Stomach (tissue), 8 donors: ENCODE measurements at regions not wholly inside any gene's neighbourhood (a gene's known extent, or its start where the extent isn't known, plus 50 kb on each side); places are given as distances from the start of the nearest gene placed in this dataset.

ENCODE experiments used
- DNase-seq, 2 donors: peaks; one replicate each; pipeline versions ENCODE4 v3.0.0 to v3.0.0-alpha.2; 2013 to 2019
- H3K27ac ChIP-seq, 5 donors: fragments of 200-600 bp in 4 of 5; sonication (generic) in 4 of 5; one replicate each; pipeline ENCODE4 v1.5.1; 2013 to 2019; ENCODE audit warnings: mild to moderate bottlenecking in 1 of 5, moderate library complexity in 1 of 5
- H3K27me3 ChIP-seq, 3 donors: fragments of 200-600 bp; sonication (generic); one replicate each; pipeline ENCODE4 v1.5.1; 2017 to 2019; ENCODE audit warnings: mixed run types in 1 of 3
- H3K36me3 ChIP-seq, 4 donors: fragments of 200-600 bp; sonication (generic); 1 replicate in 3 of 4; 2 replicates in 1 of 4; pipeline ENCODE4 v1.5.1; 2016 to 2019
- H3K4me1 ChIP-seq, 4 donors: fragments of 200-600 bp; sonication (generic); one replicate each; pipeline ENCODE4 v1.5.1; 2016 to 2019
- H3K4me3 ChIP-seq, 4 donors: fragments of 200-600 bp; sonication (generic) in 3 of 4; one replicate each; pipeline ENCODE4 v1.5.1; 2016 to 2019; ENCODE audit warnings: mild to moderate bottlenecking in 1 of 4
- H3K9me3 ChIP-seq, 4 donors: fragments of 200-600 bp; sonication (generic); one replicate each; pipeline ENCODE4 v1.5.1; 2016 to 2019
- EP300 ChIP-seq: sonication (generic); formaldehyde crosslinking; IDR thresholded peaks from one replicate; pipeline ENCODE4 v1.6.1; 2017; ENCODE audit warnings: antibody characterized with exemption
- POLR2A ChIP-seq, 4 donors: fragments of 450-650 bp; IDR thresholded peaks; one replicate each; pipeline ENCODE4 v1.6.1; 2016; ENCODE audit warnings: antibody characterized with exemption in 4 of 4, control low read depth in 2 of 4, mild to moderate bottlenecking in 1 of 4, moderate library complexity in 1 of 4
- POLR2AphosphoS5 ChIP-seq, 3 donors: sonication (generic); formaldehyde crosslinking; IDR thresholded peaks; one replicate each; pipeline ENCODE4 v1.6.1; 2016; ENCODE audit warnings: antibody characterized with exemption in 3 of 3
- WGBS, 5 donors: extraction: QIAGEN DNeasy Blood & Tissue Kit in 3 of 5; methylation state at CpG; one replicate each; pipeline versions ENCODE4 v1.1.5 to v1.1.7; 2013 to 2018; 5-methylcytosine and 5-hydroxymethylcytosine counted together
- intact Hi-C: fragments of 100-400 bp; cut with DNase I; formaldehyde crosslinking; loops from one replicate; pipeline ENCODE4 v1.15.1; 2023; ENCODE audit warnings: low total_unique reads
- small RNA-seq, 4 donors: library from RNA; depleted of rRNA; stranded (forward); fragments of <200 nt; gene quantifications; one replicate each; pipeline ENCODE3, GENCODE V24; 2016
- TF ChIP-seq, protein P1 (sequence below), 7 experiments: fragments of 450-650 bp in 4 of 7; fragments of 200-600 bp in 3 of 7; sonication (generic) in 3 of 7; IDR thresholded peaks; one replicate each; pipeline ENCODE4 v1.5.1; 2016 to 2019; ENCODE audit warnings: antibody characterized with exemption in 7 of 7, control low read depth in 2 of 7, mild to moderate bottlenecking in 1 of 7
- donor health status: healthy with polysubstance abuse.
- donor health status: Bipolar disorder and iron deficiency.
- donor health status: healthy.

DNA sequence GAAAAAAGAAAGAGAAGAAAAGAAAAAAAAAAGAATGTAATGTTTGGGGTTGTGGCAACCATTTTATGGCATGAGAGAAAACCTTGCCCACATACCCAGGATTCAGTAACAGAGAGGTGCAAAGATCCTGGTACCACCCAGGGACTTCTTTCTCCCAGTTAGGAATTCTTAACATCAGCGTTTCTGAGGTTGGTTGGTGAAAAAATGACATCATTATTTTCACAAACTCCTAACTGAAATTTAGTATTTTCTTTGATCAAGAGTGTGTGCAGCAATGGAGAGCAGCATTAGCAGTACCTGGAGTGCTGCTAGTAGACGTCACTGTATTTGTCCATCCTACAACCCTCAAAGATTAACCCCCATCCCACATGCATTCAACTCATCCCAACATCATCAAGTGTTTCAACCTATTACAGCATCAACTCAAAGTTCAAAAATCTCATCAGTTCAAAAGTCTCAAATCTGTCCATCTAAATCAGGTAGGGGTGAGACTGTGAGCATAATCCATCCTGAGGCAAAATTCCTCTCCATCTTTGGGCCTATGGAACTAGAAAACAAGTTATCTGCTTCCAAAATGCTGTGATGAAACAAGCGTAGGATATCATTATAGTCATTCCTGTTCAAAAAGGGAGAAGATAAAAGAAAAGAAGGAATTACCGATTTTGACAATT lies 60.1 kb upstream of the MSX2 start:
- TF ChIP-seq EP300 (no peak), POLR2A (IDR thresholded peaks at IDR 0.05) (no peak), POLR2AphosphoS5 (IDR thresholded peaks at IDR 0.05) (no peak)
- TF ChIP-seq, protein P1, sequence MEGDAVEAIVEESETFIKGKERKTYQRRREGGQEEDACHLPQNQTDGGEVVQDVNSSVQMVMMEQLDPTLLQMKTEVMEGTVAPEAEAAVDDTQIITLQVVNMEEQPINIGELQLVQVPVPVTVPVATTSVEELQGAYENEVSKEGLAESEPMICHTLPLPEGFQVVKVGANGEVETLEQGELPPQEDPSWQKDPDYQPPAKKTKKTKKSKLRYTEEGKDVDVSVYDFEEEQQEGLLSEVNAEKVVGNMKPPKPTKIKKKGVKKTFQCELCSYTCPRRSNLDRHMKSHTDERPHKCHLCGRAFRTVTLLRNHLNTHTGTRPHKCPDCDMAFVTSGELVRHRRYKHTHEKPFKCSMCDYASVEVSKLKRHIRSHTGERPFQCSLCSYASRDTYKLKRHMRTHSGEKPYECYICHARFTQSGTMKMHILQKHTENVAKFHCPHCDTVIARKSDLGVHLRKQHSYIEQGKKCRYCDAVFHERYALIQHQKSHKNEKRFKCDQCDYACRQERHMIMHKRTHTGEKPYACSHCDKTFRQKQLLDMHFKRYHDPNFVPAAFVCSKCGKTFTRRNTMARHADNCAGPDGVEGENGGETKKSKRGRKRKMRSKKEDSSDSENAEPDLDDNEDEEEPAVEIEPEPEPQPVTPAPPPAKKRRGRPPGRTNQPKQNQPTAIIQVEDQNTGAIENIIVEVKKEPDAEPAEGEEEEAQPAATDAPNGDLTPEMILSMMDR (IDR thresholded peaks at IDR 0.05) = no peak
- intact Hi-C loops = no loop called here
- Histone ChIP-seq H3K27ac (no peak overlapping the region), H3K4me1 (no peaks in the 10 kb centered on the region), H3K9me3 (peaks cover 0 to 12% (median 8%) of the 10 kb centered on the region in 4 donors), H3K4me3 (no peak overlapping the region), H3K36me3 (no peaks in the 10 kb centered on the region), H3K27me3 (peaks cover 0 to 11% (median 0%) of the 10 kb centered on the region in 3 donors)
- whole genome bisulfite sequencing, 5 donors = 82 to 92% (median 86%) methylated on average over 4 of the region's 4 CpGs
- DNase-seq = no peak

DNA sequence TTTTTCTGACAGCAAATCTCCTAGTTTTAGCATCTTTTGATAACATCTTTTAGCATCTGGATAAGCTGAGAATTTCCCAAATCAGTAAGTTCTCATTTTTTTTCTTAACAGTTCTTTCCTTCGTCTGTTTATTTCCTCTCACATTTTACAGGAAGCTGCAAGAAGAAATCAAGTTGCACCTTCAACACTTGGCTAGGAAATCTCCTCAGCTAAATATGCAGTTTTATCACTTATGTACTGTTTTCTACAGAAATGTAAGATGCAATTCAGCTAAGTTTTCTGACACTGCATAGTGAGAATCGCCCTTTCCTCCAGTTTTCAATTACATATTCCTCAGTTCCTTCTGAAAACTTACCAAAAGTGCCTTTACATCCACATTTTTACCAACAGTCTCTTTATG lies 59.0 kb upstream of the MSX2 start:
- peaks cover 0 to 12% (median 8%) of the 10 kb centered on the region in 4 donors for H3K9me3 ChIP-seq
- H3K4me3 ChIP-seq = no peak overlapping the region
- DNase-seq = no peak
- 61 to 81% (median 73%) methylated on average over 2 of the region's 2 CpGs for whole genome bisulfite sequencing, 5 donors
- intact Hi-C loops = no loop called here
- TF ChIP-seq, protein P1 (IDR thresholded peaks at IDR 0.05) = no peak
- TF ChIP-seq POLR2A (IDR thresholded peaks at IDR 0.05) (no peak), POLR2AphosphoS5 (IDR thresholded peaks at IDR 0.05) (no peak), EP300 (no peak)
- no peaks in the 10 kb centered on the region for H3K36me3 ChIP-seq
- H3K4me1 ChIP-seq = no peaks in the 10 kb centered on the region
- peaks cover 0 to 6% (median 0%) of the 10 kb centered on the region in 3 donors for H3K27me3 ChIP-seq
- H3K27ac ChIP-seq = no peak overlapping the region

DNA sequence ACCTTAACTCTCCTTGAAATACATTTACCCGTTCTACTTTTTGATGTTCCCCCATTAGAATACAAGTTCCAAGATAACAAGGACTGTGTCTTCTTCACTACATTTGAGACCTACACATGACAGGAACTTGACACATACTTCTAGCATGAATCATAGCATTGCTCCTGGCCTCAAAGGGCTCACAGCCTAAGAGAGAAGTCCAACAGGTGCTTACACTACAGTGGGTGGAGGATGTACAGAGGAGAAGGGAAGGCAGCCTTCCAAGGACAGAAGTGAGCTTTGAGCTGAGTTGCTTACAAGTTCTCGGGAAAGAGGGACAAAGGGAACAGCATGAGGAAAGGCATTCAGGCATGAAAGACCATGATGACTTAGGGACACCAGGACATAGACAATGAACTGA lies 56.9 kb upstream of the MSX2 start:
- Histone ChIP-seq H3K4me3 (no peak overlapping the region), H3K9me3 (peaks cover 0 to 12% (median 8%) of the 10 kb centered on the region in 4 donors), H3K27me3 (no peaks in the 10 kb centered on the region), H3K27ac (no peak overlapping the region), H3K36me3 (no peaks in the 10 kb centered on the region), H3K4me1 (no peaks in the 10 kb centered on the region)
- TF ChIP-seq POLR2A (IDR thresholded peaks at IDR 0.05) (no peak), POLR2AphosphoS5 (IDR thresholded peaks at IDR 0.05) (no peak), EP300 (no peak)
- TF ChIP-seq, protein P1 (IDR thresholded peaks at IDR 0.05) = no peak
- WGBS, 5 donors = 77 to 91% (median 89%) methylated on average over 2 of the region's 2 CpGs
- intact Hi-C loops = no loop called here
- DNase-seq = no peak

DNA sequence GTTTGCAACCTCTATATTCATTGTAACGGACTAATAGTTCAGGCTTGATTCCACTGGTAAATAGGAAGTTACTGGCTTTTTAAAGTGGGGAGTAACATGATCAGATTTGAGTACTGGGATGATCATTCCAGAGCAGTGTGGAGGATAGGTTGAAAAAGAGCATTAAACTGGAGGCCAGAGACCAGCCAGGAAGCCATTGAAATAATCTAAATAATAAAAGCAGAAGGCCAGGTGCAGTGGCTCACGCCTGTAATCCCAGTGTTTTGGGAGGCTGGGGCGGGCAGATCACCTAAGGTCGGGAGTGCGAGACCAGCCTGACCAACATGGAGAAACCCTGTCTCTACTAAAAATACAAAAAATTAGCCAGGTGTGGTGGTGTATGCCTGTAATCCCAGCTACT lies 56.0 kb upstream of the MSX2 start:
- WGBS, 5 donors = 78 to 88% (median 85%) methylated on average over 5 of the region's 5 CpGs
- Histone ChIP-seq H3K27ac (no peak overlapping the region), H3K9me3 (peaks cover 0 to 12% (median 7%) of the 10 kb centered on the region in 4 donors), H3K27me3 (no peaks in the 10 kb centered on the region), H3K4me3 (no peak overlapping the region), H3K36me3 (no peaks in the 10 kb centered on the region), H3K4me1 (no peaks in the 10 kb centered on the region)
- intact Hi-C loops = no loop called here
- TF ChIP-seq EP300 (no peak), POLR2AphosphoS5 (IDR thresholded peaks at IDR 0.05) (no peak), POLR2A (IDR thresholded peaks at IDR 0.05) (no peak)
- TF ChIP-seq, protein P1 (IDR thresholded peaks at IDR 0.05) = no peak
- no peak for DNase-seq

Small RNA genes in the stretch of these regions (small RNA-seq; reads per million reads assigned to genes)
- gene HIGD1AP3 (0 reads per million in 4 donors), gene SUMO2P6 (0 reads per million in 4 donors)
